Hepatocyte (in vitro differentiated cells): ENCODE measurements at regions not wholly inside any gene's neighbourhood (a gene's known extent, or its start where the extent isn't known, plus 50 kb on each side); places are given as distances from the start of the nearest gene placed in this dataset.

Source experiments
- DNase-seq: peaks from one replicate; pipeline ENCODE4 v3.0.0-alpha.2; 2016; ENCODE audit warnings: low spot score
- H2AFZ ChIP-seq: fragments of 200-600 bp; sonication (generic); 2 replicates; pipeline ENCODE4 v1.6.0; 2016; ENCODE audit warnings: antibody characterized with exemption, mild to moderate bottlenecking
- H3K27ac ChIP-seq: fragments of 200-600 bp; sonication (generic); 2 replicates; pipeline ENCODE4 v1.5.1; 2016; ENCODE audit warnings: mild to moderate bottlenecking
- H3K27me3 ChIP-seq: fragments of 200-600 bp; sonication (generic); 2 replicates; pipeline ENCODE4 v1.6.1; 2016
- H3K36me3 ChIP-seq: fragments of 200-600 bp; sonication (generic); replicated peaks from 2 replicates; pipeline ENCODE4 v1.5.1; 2016; ENCODE audit warnings: low read depth; ENCODE audit not compliant: insufficient read depth
- H3K4me1 ChIP-seq: fragments of 200-600 bp; sonication (generic); 2 replicates; pipeline ENCODE4 v1.5.1; 2016; ENCODE audit warnings: mild to moderate bottlenecking, moderate library complexity; ENCODE audit not compliant: insufficient read depth
- H3K4me2 ChIP-seq: fragments of 200-600 bp; sonication (generic); 2 replicates; pipeline ENCODE4 v1.6.0; 2016
- H3K4me3 ChIP-seq: fragments of 200-600 bp; sonication (generic); 2 replicates; pipeline ENCODE4 v1.5.1; 2016; ENCODE audit warnings: mild to moderate bottlenecking
- H3K79me2 ChIP-seq: fragments of 200-600 bp; sonication (generic); 2 replicates; pipeline ENCODE4 v1.6.0; 2017; ENCODE audit warnings: mild to moderate bottlenecking
- H3K9me2 ChIP-seq: fragments of 200-600 bp; sonication (generic); replicated peaks from 2 replicates; pipeline ENCODE4 v1.6.0; 2017; ENCODE audit warnings: mild to moderate bottlenecking; ENCODE audit not compliant: insufficient read depth
- H3K9me3 ChIP-seq: fragments of 200-600 bp; sonication (generic); 2 replicates; pipeline ENCODE4 v1.5.1; 2016; ENCODE audit warnings: low read depth, mild to moderate bottlenecking
- H4K20me1 ChIP-seq: fragments of 200-600 bp; sonication (generic); 2 replicates; pipeline ENCODE4 v1.6.0; 2016; ENCODE audit warnings: mild to moderate bottlenecking; ENCODE audit not compliant: insufficient read depth, poor library complexity, severe bottlenecking
- EZH2 ChIP-seq: fragments of 200-600 bp; sonication (generic); IDR thresholded peaks from 2 replicates; pipeline ENCODE4 v1.6.1; 2016; ENCODE audit warnings: antibody characterized with exemption, mild to moderate bottlenecking, borderline replicate concordance
- EZH2phosphoT487 ChIP-seq: fragments of 200-600 bp; sonication (generic); IDR thresholded peaks from one replicate; pipeline ENCODE4 v1.6.1; 2018; ENCODE audit warnings: antibody characterized with exemption, mild to moderate bottlenecking, low read depth, moderate library complexity; ENCODE audit not compliant: unreplicated experiment, severe bottlenecking
- WGBS: methylation state at CpG from one replicate; pipeline ENCODE4 v1.1.6; 2016; ENCODE audit warnings: low lambda C conversion rate; ENCODE audit errors: missing lambda C conversion rate; 5-methylcytosine and 5-hydroxymethylcytosine counted together
- TF ChIP-seq, protein P1 (sequence below): fragments of 200-600 bp; sonication (generic); IDR thresholded peaks from 2 replicates; pipeline ENCODE4 v1.5.1; 2016; ENCODE audit warnings: antibody characterized with exemption, mild to moderate bottlenecking; ENCODE audit not compliant: poor library complexity

DNA sequence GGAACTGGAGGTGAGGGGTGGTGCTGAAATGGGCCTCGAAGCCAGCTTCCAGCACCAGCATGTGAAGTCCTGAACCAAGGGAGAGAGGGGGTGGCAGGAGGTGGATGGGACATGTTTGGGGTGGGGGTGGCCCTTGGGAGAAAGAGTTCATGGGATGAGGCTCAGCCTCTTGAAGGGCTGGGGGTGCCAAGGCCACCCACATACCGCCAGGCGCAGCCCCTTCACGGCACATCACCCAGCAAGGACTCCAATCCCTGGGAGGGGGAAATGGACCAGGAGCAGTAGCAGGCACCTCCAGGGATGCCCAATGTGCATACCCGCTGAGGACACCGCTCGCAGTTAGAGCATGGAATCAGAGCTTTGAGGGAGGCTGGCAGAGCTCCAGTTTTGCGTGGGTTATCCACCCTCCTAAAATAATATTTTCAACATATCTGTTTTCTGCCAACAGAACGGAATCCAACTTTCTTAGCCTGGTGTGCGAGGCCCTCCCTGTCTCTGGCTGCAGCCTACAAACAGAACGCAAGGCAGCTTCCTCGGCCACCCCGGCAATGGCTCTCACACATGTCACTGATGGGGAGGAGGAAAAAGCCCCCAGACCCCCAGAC is 140.5 kb upstream of the VSTM2B start:
- no peaks in the 10 kb centered on the region for H3K4me1 ChIP-seq
- no peak overlapping the region for H2AFZ ChIP-seq
- H3K9me2 ChIP-seq: no peaks in the 10 kb centered on the region
- H3K4me3 ChIP-seq: no peak overlapping the region
- H3K4me2 ChIP-seq: no peak overlapping the region
- WGBS: 91% methylated on average over 13 of the region's 13 CpGs
- H3K27ac ChIP-seq: no peak overlapping the region
- no peaks in the 10 kb centered on the region for H3K79me2 ChIP-seq
- no peaks in the 10 kb centered on the region for H4K20me1 ChIP-seq
- no peak for DNase-seq
- H3K27me3 ChIP-seq: no peaks in the 10 kb centered on the region
- no peaks in the 10 kb centered on the region for H3K9me3 ChIP-seq
- TF ChIP-seq, protein P1, sequence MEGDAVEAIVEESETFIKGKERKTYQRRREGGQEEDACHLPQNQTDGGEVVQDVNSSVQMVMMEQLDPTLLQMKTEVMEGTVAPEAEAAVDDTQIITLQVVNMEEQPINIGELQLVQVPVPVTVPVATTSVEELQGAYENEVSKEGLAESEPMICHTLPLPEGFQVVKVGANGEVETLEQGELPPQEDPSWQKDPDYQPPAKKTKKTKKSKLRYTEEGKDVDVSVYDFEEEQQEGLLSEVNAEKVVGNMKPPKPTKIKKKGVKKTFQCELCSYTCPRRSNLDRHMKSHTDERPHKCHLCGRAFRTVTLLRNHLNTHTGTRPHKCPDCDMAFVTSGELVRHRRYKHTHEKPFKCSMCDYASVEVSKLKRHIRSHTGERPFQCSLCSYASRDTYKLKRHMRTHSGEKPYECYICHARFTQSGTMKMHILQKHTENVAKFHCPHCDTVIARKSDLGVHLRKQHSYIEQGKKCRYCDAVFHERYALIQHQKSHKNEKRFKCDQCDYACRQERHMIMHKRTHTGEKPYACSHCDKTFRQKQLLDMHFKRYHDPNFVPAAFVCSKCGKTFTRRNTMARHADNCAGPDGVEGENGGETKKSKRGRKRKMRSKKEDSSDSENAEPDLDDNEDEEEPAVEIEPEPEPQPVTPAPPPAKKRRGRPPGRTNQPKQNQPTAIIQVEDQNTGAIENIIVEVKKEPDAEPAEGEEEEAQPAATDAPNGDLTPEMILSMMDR: no peak
- TF ChIP-seq EZH2phosphoT487 (no peak), EZH2 (no peak)
- no peaks in the 10 kb centered on the region for H3K36me3 ChIP-seq

DNA sequence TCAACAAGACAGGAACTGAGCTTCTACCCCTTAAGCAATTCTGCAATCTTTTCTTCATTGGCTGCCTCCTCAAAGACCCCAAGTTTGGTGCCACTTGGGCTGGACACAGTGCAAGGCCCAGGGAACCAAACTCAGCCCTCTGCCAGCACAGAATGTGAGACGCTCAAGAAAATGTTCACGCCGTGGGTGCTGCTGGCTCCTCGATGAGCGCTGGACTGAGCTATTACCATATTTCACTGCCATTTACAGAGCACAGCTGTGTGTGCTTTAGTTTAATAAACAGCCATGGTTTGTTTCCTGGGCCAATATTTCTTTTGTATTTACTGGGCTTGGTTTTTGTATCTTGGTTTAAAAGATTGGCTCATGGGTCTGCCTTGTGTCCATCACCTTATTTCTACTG is 138.8 kb upstream of the VSTM2B start:
- Histone ChIP-seq H4K20me1 (no peaks in the 10 kb centered on the region), H3K36me3 (no peaks in the 10 kb centered on the region), H3K9me2 (no peaks in the 10 kb centered on the region), H3K9me3 (no peaks in the 10 kb centered on the region), H3K4me2 (no peak overlapping the region), H3K4me3 (no peak overlapping the region), H2AFZ (no peak overlapping the region), H3K79me2 (no peaks in the 10 kb centered on the region), H3K4me1 (no peaks in the 10 kb centered on the region), H3K27ac (no peak overlapping the region), H3K27me3 (no peaks in the 10 kb centered on the region)
- WGBS: 90% methylated on average over 5 of the region's 5 CpGs
- TF ChIP-seq, protein P1: no peak
- TF ChIP-seq EZH2 (no peak), EZH2phosphoT487 (no peak)
- no peak for DNase-seq

DNA sequence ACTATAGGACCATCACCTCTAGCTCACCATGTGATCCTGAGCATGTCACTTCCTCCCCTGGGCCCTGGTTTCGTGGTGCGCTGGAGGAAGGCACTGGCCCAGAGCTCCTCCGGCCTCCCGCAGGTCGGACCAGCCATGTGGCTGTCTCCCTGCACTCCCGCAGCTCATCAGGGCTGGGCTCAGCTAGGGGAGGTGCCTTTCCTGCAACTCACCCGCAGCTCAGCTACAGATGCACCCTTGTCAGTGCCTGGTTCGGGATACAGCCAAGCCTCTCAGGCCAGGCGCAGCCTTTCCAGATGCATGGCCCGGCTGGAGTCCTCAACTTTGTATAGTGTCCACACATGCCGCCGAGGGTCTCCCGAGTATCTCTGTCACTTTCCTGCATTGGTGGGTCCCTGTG is 138.2 kb upstream of the VSTM2B start:
- Histone ChIP-seq H3K27ac (no peak overlapping the region), H2AFZ (no peak overlapping the region), H3K36me3 (no peaks in the 10 kb centered on the region), H3K4me3 (no peak overlapping the region), H3K9me3 (no peaks in the 10 kb centered on the region), H3K79me2 (no peaks in the 10 kb centered on the region), H4K20me1 (no peaks in the 10 kb centered on the region), H3K27me3 (no peaks in the 10 kb centered on the region), H3K4me1 (no peaks in the 10 kb centered on the region), H3K9me2 (no peaks in the 10 kb centered on the region), H3K4me2 (no peak overlapping the region)
- TF ChIP-seq EZH2 (no peak), EZH2phosphoT487 (no peak)
- TF ChIP-seq, protein P1: no peak
- 85% methylated on average over 13 of the region's 13 CpGs for WGBS
- no peak for DNase-seq
